WTC11 (cell line): ENCODE measurements at regions not wholly inside any gene's neighbourhood (a gene's known extent, or its start where the extent isn't known, plus 50 kb on each side); places are given as distances from the start of the nearest gene placed in this dataset.

Experiments used
- ATAC-seq: fragments of 200-7000 bp; cut with Tn5 transposase; 2 replicates; pipeline ENCODE4 v1.10.0; 2021; ENCODE audit warnings: mild to moderate bottlenecking, moderate library complexity
- CTCF ChIA-PET: fragments of 300-600 bp; sonication (Branson Sonifier 250); formaldehyde crosslinking; loops from one replicate; lab custom pipeline; 2021; ENCODE audit warnings: antibody characterized with exemption; lab: Charles Lee
- POLR2A ChIA-PET: fragments of 350-600 bp; sonication (Branson Sonifier 250); formaldehyde crosslinking; loops from one replicate; lab custom pipeline; 2021; ENCODE audit warnings: antibody characterized with exemption; lab: Charles Lee
- DNase-seq: peaks from one replicate; pipeline ENCODE4 v3.0.0; 2021; ENCODE audit warnings: low spot score
- H3K27ac Mint-ChIP-seq: 2 replicates; pipeline ENCODE4 v1.8.0; 2021; ENCODE audit warnings: mixed read lengths
- H3K27me3 Mint-ChIP-seq: 2 replicates; pipeline ENCODE4 v1.8.0; 2021; ENCODE audit warnings: low read depth, mild to moderate bottlenecking, moderate library complexity, mixed read lengths
- H3K36me3 Mint-ChIP-seq: 2 replicates; pipeline ENCODE4 v1.8.0; 2021; ENCODE audit warnings: mixed read lengths
- H3K4me1 Mint-ChIP-seq: 2 replicates; pipeline ENCODE4 v1.8.0; 2022; ENCODE audit warnings: mixed read lengths
- H3K4me3 Mint-ChIP-seq: 2 replicates; pipeline ENCODE4 v1.8.0; 2021; ENCODE audit warnings: mild to moderate bottlenecking, moderate library complexity, mixed read lengths
- H3K9me3 Mint-ChIP-seq: 2 replicates; pipeline ENCODE4 v1.8.0; 2021; ENCODE audit warnings: mixed read lengths
- ATF1 ChIP-seq: sonication (generic); formaldehyde crosslinking; IDR thresholded peaks from 2 replicates; pipeline ENCODE4 v1.8.1; 2023; ENCODE audit warnings: mild to moderate bottlenecking, moderate library complexity, missing genetic modification reagents
- ATF6 ChIP-seq: sonication (generic); formaldehyde crosslinking; IDR thresholded peaks from 2 replicates; pipeline ENCODE4 v1.8.1; 2023; ENCODE audit warnings: mild to moderate bottlenecking, missing genetic modification reagents
- CDX4 ChIP-seq: fragments of 250-450 bp; sonication (Bioruptor Pico); IDR thresholded peaks from 2 replicates; pipeline ENCODE4 v1.9.0; 2021; ENCODE audit warnings: moderate library complexity, mild to moderate bottlenecking, inconsistent platforms, borderline replicate concordance
- CREB1 ChIP-seq: sonication (generic); formaldehyde crosslinking; IDR thresholded peaks from 2 replicates; pipeline ENCODE4 v1.8.0; 2023; ENCODE audit warnings: mild to moderate bottlenecking, missing genetic modification reagents
- EMX1 ChIP-seq: fragments of 250-450 bp; sonication (Bioruptor Pico); IDR thresholded peaks from 2 replicates; pipeline ENCODE4 v1.8.0; 2021; ENCODE audit warnings: mild to moderate bottlenecking
- GABPB1 ChIP-seq: sonication (generic); formaldehyde crosslinking; IDR thresholded peaks from 2 replicates; pipeline ENCODE4 v1.8.1; 2023; ENCODE audit warnings: mild to moderate bottlenecking, missing genetic modification reagents
- GTF2I ChIP-seq: fragments of 250-450 bp; sonication (Bioruptor Pico); conservative IDR thresholded peaks from 2 replicates; pipeline ENCODE4 v1.4.0; 2021; ENCODE audit warnings: mild to moderate bottlenecking
- HMGA2 ChIP-seq: fragments of 250-450 bp; sonication (Bioruptor Pico); IDR thresholded peaks from 2 replicates; pipeline ENCODE4 v1.4.0; 2021; ENCODE audit warnings: mild to moderate bottlenecking, moderate library complexity
- IRF2 ChIP-seq: sonication (generic); formaldehyde crosslinking; IDR thresholded peaks from 2 replicates; pipeline ENCODE4 v1.8.0; 2022; ENCODE audit warnings: low read depth, missing genetic modification reagents, borderline replicate concordance
- KAT7 ChIP-seq: sonication (generic); formaldehyde crosslinking; IDR thresholded peaks from 2 replicates; pipeline ENCODE4 v1.8.1; 2023; ENCODE audit warnings: missing genetic modification reagents, mild to moderate bottlenecking, borderline replicate concordance
- MAX ChIP-seq: sonication (generic); formaldehyde crosslinking; IDR thresholded peaks from 2 replicates; pipeline ENCODE4 v1.8.0; 2022; ENCODE audit warnings: mild to moderate bottlenecking, missing genetic modification reagents
- NR3C1 ChIP-seq: sonication (generic); formaldehyde crosslinking; conservative IDR thresholded peaks from 2 replicates; pipeline ENCODE4 v1.8.1; 2023; ENCODE audit warnings: low read depth, mild to moderate bottlenecking, missing genetic modification reagents
- PRDM15 ChIP-seq: sonication (generic); formaldehyde crosslinking; IDR thresholded peaks from 2 replicates; pipeline ENCODE4 v1.8.0; 2022; ENCODE audit warnings: missing genetic modification reagents
- RORB ChIP-seq: fragments of 250-450 bp; sonication (Bioruptor Pico); IDR thresholded peaks from 2 replicates; pipeline ENCODE4 v1.9.0; 2021; ENCODE audit warnings: mild to moderate bottlenecking
- STAT6 ChIP-seq: sonication (generic); formaldehyde crosslinking; conservative IDR thresholded peaks from 2 replicates; pipeline ENCODE4 v1.8.1; 2023; ENCODE audit warnings: mild to moderate bottlenecking, low read depth, missing genetic modification reagents, moderate library complexity
- TEAD4 ChIP-seq: sonication (generic); formaldehyde crosslinking; IDR thresholded peaks from 2 replicates; pipeline ENCODE4 v1.8.0; 2022; ENCODE audit warnings: mild to moderate bottlenecking, missing genetic modification reagents
- TP53 ChIP-seq: sonication (generic); formaldehyde crosslinking; IDR thresholded peaks from 2 replicates; pipeline ENCODE4 v1.8.1; 2023; ENCODE audit warnings: mild to moderate bottlenecking, missing genetic modification reagents
- ZBTB21 ChIP-seq: sonication (generic); formaldehyde crosslinking; IDR thresholded peaks from 2 replicates; pipeline ENCODE4 v1.8.1; 2023; ENCODE audit warnings: mild to moderate bottlenecking, missing genetic modification reagents, borderline replicate concordance
- ZBTB43 ChIP-seq: sonication (generic); formaldehyde crosslinking; IDR thresholded peaks from 2 replicates; pipeline ENCODE4 v1.8.1; 2023; ENCODE audit warnings: mild to moderate bottlenecking, missing genetic modification reagents
- ZNF138 ChIP-seq: sonication (generic); formaldehyde crosslinking; conservative IDR thresholded peaks from 2 replicates; pipeline ENCODE4 v1.8.1; 2022; ENCODE audit warnings: mild to moderate bottlenecking, moderate library complexity, missing genetic modification reagents
- ZNF416 ChIP-seq: fragments of 250-450 bp; sonication (Bioruptor Pico); IDR thresholded peaks from 2 replicates; pipeline ENCODE4 v1.9.0; 2021; ENCODE audit warnings: mild to moderate bottlenecking, inconsistent platforms
- ZNF532 ChIP-seq: fragments of 250-450 bp; sonication (Bioruptor Pico); IDR thresholded peaks from 2 replicates; pipeline ENCODE4 v1.9.0; 2021; ENCODE audit warnings: mild to moderate bottlenecking, borderline replicate concordance

GRCh38 chr4:186827534-186827897, 103.9 kb upstream of the FAT1 start:
- Mint-ChIP-seq H3K9me3 (no peaks in the 10 kb centered on the region), H3K4me1 (peaks cover 4% of the 10 kb centered on the region), H3K4me3 (no peak overlapping the region), H3K27ac (no peak overlapping the region), H3K36me3 (no peaks in the 10 kb centered on the region), H3K27me3 (no peaks in the 10 kb centered on the region; the same call in 1 of the 2 replicates)
- ATAC-seq = no peak
- no peak for DNase-seq
- CTCF ChIA-PET = no interaction called here
- POLR2A ChIA-PET = no interaction called here
- TF ChIP-seq PRDM15 (CRISPR knock-in tag) (no peak), RORB (no peak), GABPB1 (CRISPR knock-in tag) (no peak), GTF2I (CRISPR knock-in tag) (no peak), ZNF416 (CRISPR knock-in tag) (no peak), ATF1 (CRISPR knock-in tag) (no peak), CREB1 (CRISPR knock-in tag) (no peak), TEAD4 (no peak), ZBTB21 (CRISPR knock-in tag) (no peak), ZNF138 (CRISPR knock-in tag) (no peak), TP53 (CRISPR knock-in tag) (no peak)

- POLR2A ChIA-PET = no interaction called here
- CTCF ChIA-PET = no interaction called here
- no peaks in the 10 kb centered on the region; the same call in 1 of the 2 replicates for H3K27me3 Mint-ChIP-seq
Observed at GRCh38 chr4:186829097-186829496, 105.4 kb upstream of the FAT1 start.

More at GRCh38 chr4:186829097-186829496, 105.4 kb upstream of the FAT1 start:
- DNase-seq = no peak
- ATAC-seq = no peak
- H3K4me3 Mint-ChIP-seq = no peak overlapping the region
- H3K27ac Mint-ChIP-seq = no peak overlapping the region
- H3K36me3 Mint-ChIP-seq = no peaks in the 10 kb centered on the region
- H3K9me3 Mint-ChIP-seq = no peaks in the 10 kb centered on the region
- TF ChIP-seq IRF2 (CRISPR knock-in tag) (no peak), ZNF532 (no peak), KAT7 (no peak), ZBTB43 (no peak), MAX (CRISPR knock-in tag) (no peak), CDX4 (no peak), EMX1 (CRISPR knock-in tag) (no peak), ATF6 (CRISPR knock-in tag) (no peak), HMGA2 (CRISPR knock-in tag) (no peak), NR3C1 (CRISPR knock-in tag) (no peak), ATF1 (CRISPR knock-in tag) (no peak), STAT6 (CRISPR knock-in tag) (no peak)
- TF ChIP-seq, all 79 proteins: peak for 0
- peaks cover under 1% of the 10 kb centered on the region; the same call in 1 of the 2 replicates for H3K4me1 Mint-ChIP-seq
